ENCODE measurements at regions not wholly inside any gene's neighbourhood (a gene's known extent, or its start where the extent isn't known, plus 50 kb on each side); places are given as distances from the start of the nearest gene placed in this dataset.

GRCh38 chr3:23085261-23085660 lies 117.9 kb upstream of the UBE2E2 start:
- no peaks in the 10 kb centered on the region for H3K27me3 ChIP-seq (ENCODE audit: insufficient read depth, low read length)
- H2AFZ ChIP-seq (ENCODE audit: low read length) = no peak overlapping the region
- H3K27ac ChIP-seq (ENCODE audit: low read depth, low read length) = no peak overlapping the region
- H3K4me2 ChIP-seq (ENCODE audit: insufficient read depth, low read length) = no peak overlapping the region
- no peak overlapping the region for H3K4me3 ChIP-seq (ENCODE audit: insufficient read depth, low read length)
- H3K4me1 ChIP-seq (ENCODE audit: insufficient read depth, low read length) = no peaks in the 10 kb centered on the region
- TF ChIP-seq CTCF (IDR thresholded peaks at IDR 0.05; ENCODE audit: extremely low read depth, low read depth, low read length) = no peak
- DNase-seq (ENCODE audit: insufficient read length, low spot score, missing footprints) = no peak
- no peaks in the 10 kb centered on the region for H4K20me1 ChIP-seq (ENCODE audit: insufficient read depth, low read length)
- no peaks in the 10 kb centered on the region for H3K36me3 ChIP-seq (ENCODE audit: insufficient read depth, low read length)
- H3K9me3 ChIP-seq (ENCODE audit: low read depth, low read length) = no peaks in the 10 kb centered on the region
- H3K79me2 ChIP-seq (ENCODE audit: insufficient read depth, low read length) = no peaks in the 10 kb centered on the region

GRCh38 chr3:23086331-23086730 lies 116.8 kb upstream of the UBE2E2 start:
- Histone ChIP-seq H3K36me3 (ENCODE audit: insufficient read depth, low read length) (no peaks in the 10 kb centered on the region), H2AFZ (ENCODE audit: low read length) (no peak overlapping the region), H3K4me1 (ENCODE audit: insufficient read depth, low read length) (no peaks in the 10 kb centered on the region), H3K4me2 (ENCODE audit: insufficient read depth, low read length) (no peak overlapping the region), H3K4me3 (ENCODE audit: insufficient read depth, low read length) (no peak overlapping the region), H3K27me3 (ENCODE audit: insufficient read depth, low read length) (no peaks in the 10 kb centered on the region), H3K79me2 (ENCODE audit: insufficient read depth, low read length) (no peaks in the 10 kb centered on the region), H3K9me3 (ENCODE audit: low read depth, low read length) (no peaks in the 10 kb centered on the region), H3K27ac (ENCODE audit: low read depth, low read length) (no peak overlapping the region), H4K20me1 (ENCODE audit: insufficient read depth, low read length) (no peaks in the 10 kb centered on the region)
- DNase-seq (ENCODE audit: insufficient read length, low spot score, missing footprints) = no peak
- no peak for TF ChIP-seq CTCF (IDR thresholded peaks at IDR 0.05; ENCODE audit: extremely low read depth, low read depth, low read length)

GRCh38 chr3:23086831-23087230 lies 116.3 kb upstream of the UBE2E2 start:
- DNase-seq (ENCODE audit: insufficient read length, low spot score, missing footprints) = no peak
- Histone ChIP-seq H4K20me1 (ENCODE audit: insufficient read depth, low read length) (no peaks in the 10 kb centered on the region), H3K4me2 (ENCODE audit: insufficient read depth, low read length) (no peak overlapping the region), H3K27ac (ENCODE audit: low read depth, low read length) (no peak overlapping the region), H3K27me3 (ENCODE audit: insufficient read depth, low read length) (no peaks in the 10 kb centered on the region), H3K9me3 (ENCODE audit: low read depth, low read length) (no peaks in the 10 kb centered on the region), H3K4me1 (ENCODE audit: insufficient read depth, low read length) (no peaks in the 10 kb centered on the region), H2AFZ (ENCODE audit: low read length) (no peak overlapping the region), H3K4me3 (ENCODE audit: insufficient read depth, low read length) (no peak overlapping the region), H3K36me3 (ENCODE audit: insufficient read depth, low read length) (no peaks in the 10 kb centered on the region), H3K79me2 (ENCODE audit: insufficient read depth, low read length) (no peaks in the 10 kb centered on the region)
- no peak for TF ChIP-seq CTCF (IDR thresholded peaks at IDR 0.05; ENCODE audit: extremely low read depth, low read depth, low read length)

- H3K4me1 ChIP-seq (ENCODE audit: insufficient read depth, low read length) = no peaks in the 10 kb centered on the region
- no peaks in the 10 kb centered on the region for H4K20me1 ChIP-seq (ENCODE audit: insufficient read depth, low read length)
- no peak overlapping the region for H3K4me3 ChIP-seq (ENCODE audit: insufficient read depth, low read length)
- H3K9me3 ChIP-seq (ENCODE audit: low read depth, low read length) = no peaks in the 10 kb centered on the region
- H3K27me3 ChIP-seq (ENCODE audit: insufficient read depth, low read length) = no peaks in the 10 kb centered on the region
- H3K36me3 ChIP-seq (ENCODE audit: insufficient read depth, low read length) = no peaks in the 10 kb centered on the region
- TF ChIP-seq CTCF (IDR thresholded peaks at IDR 0.05; ENCODE audit: extremely low read depth, low read depth, low read length) = no peak
- no peak overlapping the region for H2AFZ ChIP-seq (ENCODE audit: low read length)
- H3K27ac ChIP-seq (ENCODE audit: low read depth, low read length) = no peak overlapping the region
- H3K79me2 ChIP-seq (ENCODE audit: insufficient read depth, low read length) = no peaks in the 10 kb centered on the region
- DNase-seq (ENCODE audit: insufficient read length, low spot score, missing footprints) = no peak
- H3K4me2 ChIP-seq (ENCODE audit: insufficient read depth, low read length) = no peak overlapping the region
These were observed 108.7 kb upstream of the UBE2E2 start for GRCh38 chr3:23094412-23094811.
